ENCODE measurements at regions not wholly inside any gene's neighbourhood (a gene's known extent, or its start where the extent isn't known, plus 50 kb on each side); places are given as distances from the start of the nearest gene placed in this dataset.

DNA sequence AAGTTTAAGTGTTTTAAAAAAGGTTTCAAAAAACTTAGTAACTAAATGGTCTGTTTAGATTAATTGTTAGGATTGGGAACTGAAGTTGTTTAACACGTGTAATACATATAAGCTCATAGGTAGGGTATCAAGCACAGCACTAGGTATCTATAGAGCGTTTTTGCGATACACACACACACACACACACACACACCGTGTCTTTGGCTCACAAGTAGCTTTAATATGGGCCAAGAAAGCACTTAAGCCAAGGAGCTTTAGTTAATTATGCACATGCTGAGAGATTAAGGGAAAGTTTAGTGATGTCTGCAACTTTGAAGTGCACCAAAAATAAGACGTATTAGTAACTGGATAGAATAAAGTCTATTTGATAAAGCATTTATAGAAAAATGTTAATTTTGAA lies 93.8 kb upstream of the CNTNAP2 start:
- intact Hi-C loops (cut with micrococcal nuclease; ENCODE audit: unreplicated experiment) (no loop called here), in situ Hi-C loops (cut with MboI) (no loop called here)
- no peak for DNase-seq (ENCODE audit: low read depth, low spot score)
- BruUV-seq (replicated peaks) = no TSS peak
- POLR2A ChIA-PET = no interaction called here
- SMC1A ChIA-PET (ENCODE audit: uncharacterized antibody, unreplicated experiment) = no interaction called here
- ATAC-seq = no peak
- no peaks in the 10 kb centered on the region for H3K4me1 ChIP-seq (ENCODE audit: control insufficient read depth, insufficient read depth, low read length)
- H3K27me3 ChIP-seq (replicated peaks in 1 of 2; ENCODE audit: control insufficient read depth in 2 of 2, insufficient read depth in 2 of 2, low read length in 1 of 2) = no peaks in the 10 kb centered on the region
- no peaks in the 10 kb centered on the region for H3K36me3 ChIP-seq (ENCODE audit: control insufficient read depth in 2 of 2, insufficient read depth in 2 of 2, low read length in 1 of 2)
- CTCF ChIA-PET = no interaction called here
- no peak overlapping the region for H3K4me3 ChIP-seq
- no peak overlapping the region for H3K27ac ChIP-seq (ENCODE audit: control insufficient read depth, insufficient read depth)
- no peak overlapping the region for H2AFZ ChIP-seq (ENCODE audit: control insufficient read depth, low read depth, low read length)
- H4K20me1 ChIP-seq (ENCODE audit: control insufficient read depth, insufficient read depth) = no peaks in the 10 kb centered on the region
- no peak for FAIRE-seq
- H3K4me2 ChIP-seq (ENCODE audit: control insufficient read depth, insufficient read depth) = no peak overlapping the region
- RAD21 ChIA-PET (ENCODE audit: unreplicated experiment) = no interaction called here
- H3K79me2 ChIP-seq (ENCODE audit: control insufficient read depth, insufficient read depth, low read length) = no peaks in the 10 kb centered on the region
- no peak overlapping the region for H3K9ac ChIP-seq (ENCODE audit: control insufficient read depth, insufficient read depth, low read length)
- no peaks in the 10 kb centered on the region for H3K9me3 ChIP-seq (replicated peaks; ENCODE audit: control insufficient read depth, insufficient read depth, low read length)
- whole genome bisulfite sequencing (ENCODE audit: insufficient coverage, insufficient replicate concordance, low lambda C conversion rate, missing lambda C conversion rate) = 50% methylated on average over 5 of the region's 5 CpGs
- TF ChIP-seq, protein P1, sequence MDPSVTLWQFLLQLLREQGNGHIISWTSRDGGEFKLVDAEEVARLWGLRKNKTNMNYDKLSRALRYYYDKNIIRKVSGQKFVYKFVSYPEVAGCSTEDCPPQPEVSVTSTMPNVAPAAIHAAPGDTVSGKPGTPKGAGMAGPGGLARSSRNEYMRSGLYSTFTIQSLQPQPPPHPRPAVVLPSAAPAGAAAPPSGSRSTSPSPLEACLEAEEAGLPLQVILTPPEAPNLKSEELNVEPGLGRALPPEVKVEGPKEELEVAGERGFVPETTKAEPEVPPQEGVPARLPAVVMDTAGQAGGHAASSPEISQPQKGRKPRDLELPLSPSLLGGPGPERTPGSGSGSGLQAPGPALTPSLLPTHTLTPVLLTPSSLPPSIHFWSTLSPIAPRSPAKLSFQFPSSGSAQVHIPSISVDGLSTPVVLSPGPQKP (IDR thresholded peaks at IDR 0.05; ENCODE audit: low read depth, low read length) = no peak
- TF ChIP-seq SIN3A (IDR thresholded peaks at IDR 0.05; ENCODE audit: low read depth, low read length) = no peak
- TF ChIP-seq, protein P2, sequence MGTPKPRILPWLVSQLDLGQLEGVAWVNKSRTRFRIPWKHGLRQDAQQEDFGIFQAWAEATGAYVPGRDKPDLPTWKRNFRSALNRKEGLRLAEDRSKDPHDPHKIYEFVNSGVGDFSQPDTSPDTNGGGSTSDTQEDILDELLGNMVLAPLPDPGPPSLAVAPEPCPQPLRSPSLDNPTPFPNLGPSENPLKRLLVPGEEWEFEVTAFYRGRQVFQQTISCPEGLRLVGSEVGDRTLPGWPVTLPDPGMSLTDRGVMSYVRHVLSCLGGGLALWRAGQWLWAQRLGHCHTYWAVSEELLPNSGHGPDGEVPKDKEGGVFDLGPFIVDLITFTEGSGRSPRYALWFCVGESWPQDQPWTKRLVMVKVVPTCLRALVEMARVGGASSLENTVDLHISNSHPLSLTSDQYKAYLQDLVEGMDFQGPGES (IDR thresholded peaks at IDR 0.05) = no peak
- no peak for TF ChIP-seq BRCA1 (IDR thresholded peaks at IDR 0.05; ENCODE audit: low read depth, low read length)
- TF ChIP-seq EED (IDR thresholded peaks at IDR 0.05; ENCODE audit: low read depth) = no peak
- no peak for TF ChIP-seq CHD4 (IDR thresholded peaks at IDR 0.05)
- TF ChIP-seq EGR1 (IDR thresholded peaks at IDR 0.05; ENCODE audit: borderline replicate concordance in 1 of 2, low read depth in 2 of 2, low read length in 2 of 2) = no peak
- TF ChIP-seq, protein P3, sequence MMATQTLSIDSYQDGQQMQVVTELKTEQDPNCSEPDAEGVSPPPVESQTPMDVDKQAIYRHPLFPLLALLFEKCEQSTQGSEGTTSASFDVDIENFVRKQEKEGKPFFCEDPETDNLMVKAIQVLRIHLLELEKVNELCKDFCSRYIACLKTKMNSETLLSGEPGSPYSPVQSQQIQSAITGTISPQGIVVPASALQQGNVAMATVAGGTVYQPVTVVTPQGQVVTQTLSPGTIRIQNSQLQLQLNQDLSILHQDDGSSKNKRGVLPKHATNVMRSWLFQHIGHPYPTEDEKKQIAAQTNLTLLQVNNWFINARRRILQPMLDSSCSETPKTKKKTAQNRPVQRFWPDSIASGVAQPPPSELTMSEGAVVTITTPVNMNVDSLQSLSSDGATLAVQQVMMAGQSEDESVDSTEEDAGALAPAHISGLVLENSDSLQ (IDR thresholded peaks at IDR 0.05) = no peak
- TF ChIP-seq, protein P4, sequence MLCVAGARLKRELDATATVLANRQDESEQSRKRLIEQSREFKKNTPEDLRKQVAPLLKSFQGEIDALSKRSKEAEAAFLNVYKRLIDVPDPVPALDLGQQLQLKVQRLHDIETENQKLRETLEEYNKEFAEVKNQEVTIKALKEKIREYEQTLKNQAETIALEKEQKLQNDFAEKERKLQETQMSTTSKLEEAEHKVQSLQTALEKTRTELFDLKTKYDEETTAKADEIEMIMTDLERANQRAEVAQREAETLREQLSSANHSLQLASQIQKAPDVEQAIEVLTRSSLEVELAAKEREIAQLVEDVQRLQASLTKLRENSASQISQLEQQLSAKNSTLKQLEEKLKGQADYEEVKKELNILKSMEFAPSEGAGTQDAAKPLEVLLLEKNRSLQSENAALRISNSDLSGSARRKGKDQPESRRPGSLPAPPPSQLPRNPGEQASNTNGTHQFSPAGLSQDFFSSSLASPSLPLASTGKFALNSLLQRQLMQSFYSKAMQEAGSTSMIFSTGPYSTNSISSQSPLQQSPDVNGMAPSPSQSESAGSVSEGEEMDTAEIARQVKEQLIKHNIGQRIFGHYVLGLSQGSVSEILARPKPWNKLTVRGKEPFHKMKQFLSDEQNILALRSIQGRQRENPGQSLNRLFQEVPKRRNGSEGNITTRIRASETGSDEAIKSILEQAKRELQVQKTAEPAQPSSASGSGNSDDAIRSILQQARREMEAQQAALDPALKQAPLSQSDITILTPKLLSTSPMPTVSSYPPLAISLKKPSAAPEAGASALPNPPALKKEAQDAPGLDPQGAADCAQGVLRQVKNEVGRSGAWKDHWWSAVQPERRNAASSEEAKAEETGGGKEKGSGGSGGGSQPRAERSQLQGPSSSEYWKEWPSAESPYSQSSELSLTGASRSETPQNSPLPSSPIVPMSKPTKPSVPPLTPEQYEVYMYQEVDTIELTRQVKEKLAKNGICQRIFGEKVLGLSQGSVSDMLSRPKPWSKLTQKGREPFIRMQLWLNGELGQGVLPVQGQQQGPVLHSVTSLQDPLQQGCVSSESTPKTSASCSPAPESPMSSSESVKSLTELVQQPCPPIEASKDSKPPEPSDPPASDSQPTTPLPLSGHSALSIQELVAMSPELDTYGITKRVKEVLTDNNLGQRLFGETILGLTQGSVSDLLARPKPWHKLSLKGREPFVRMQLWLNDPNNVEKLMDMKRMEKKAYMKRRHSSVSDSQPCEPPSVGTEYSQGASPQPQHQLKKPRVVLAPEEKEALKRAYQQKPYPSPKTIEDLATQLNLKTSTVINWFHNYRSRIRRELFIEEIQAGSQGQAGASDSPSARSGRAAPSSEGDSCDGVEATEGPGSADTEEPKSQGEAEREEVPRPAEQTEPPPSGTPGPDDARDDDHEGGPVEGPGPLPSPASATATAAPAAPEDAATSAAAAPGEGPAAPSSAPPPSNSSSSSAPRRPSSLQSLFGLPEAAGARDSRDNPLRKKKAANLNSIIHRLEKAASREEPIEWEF (IDR thresholded peaks at IDR 0.05; ENCODE audit: insufficient replicate concordance, low read depth, low read length) = no peak
- TF ChIP-seq, protein P5, sequence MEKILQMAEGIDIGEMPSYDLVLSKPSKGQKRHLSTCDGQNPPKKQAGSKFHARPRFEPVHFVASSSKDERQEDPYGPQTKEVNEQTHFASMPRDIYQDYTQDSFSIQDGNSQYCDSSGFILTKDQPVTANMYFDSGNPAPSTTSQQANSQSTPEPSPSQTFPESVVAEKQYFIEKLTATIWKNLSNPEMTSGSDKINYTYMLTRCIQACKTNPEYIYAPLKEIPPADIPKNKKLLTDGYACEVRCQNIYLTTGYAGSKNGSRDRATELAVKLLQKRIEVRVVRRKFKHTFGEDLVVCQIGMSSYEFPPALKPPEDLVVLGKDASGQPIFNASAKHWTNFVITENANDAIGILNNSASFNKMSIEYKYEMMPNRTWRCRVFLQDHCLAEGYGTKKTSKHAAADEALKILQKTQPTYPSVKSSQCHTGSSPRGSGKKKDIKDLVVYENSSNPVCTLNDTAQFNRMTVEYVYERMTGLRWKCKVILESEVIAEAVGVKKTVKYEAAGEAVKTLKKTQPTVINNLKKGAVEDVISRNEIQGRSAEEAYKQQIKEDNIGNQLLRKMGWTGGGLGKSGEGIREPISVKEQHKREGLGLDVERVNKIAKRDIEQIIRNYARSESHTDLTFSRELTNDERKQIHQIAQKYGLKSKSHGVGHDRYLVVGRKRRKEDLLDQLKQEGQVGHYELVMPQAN (conservative IDR thresholded peaks at IDR 0.05) = no peak
- TF ChIP-seq, protein P6, sequence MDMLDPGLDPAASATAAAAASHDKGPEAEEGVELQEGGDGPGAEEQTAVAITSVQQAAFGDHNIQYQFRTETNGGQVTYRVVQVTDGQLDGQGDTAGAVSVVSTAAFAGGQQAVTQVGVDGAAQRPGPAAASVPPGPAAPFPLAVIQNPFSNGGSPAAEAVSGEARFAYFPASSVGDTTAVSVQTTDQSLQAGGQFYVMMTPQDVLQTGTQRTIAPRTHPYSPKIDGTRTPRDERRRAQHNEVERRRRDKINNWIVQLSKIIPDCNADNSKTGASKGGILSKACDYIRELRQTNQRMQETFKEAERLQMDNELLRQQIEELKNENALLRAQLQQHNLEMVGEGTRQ (IDR thresholded peaks at IDR 0.05; ENCODE audit: borderline replicate concordance, low read depth, low read length) = no peak
